Femur (tissue), 1 donor: ENCODE measurements at regions not wholly inside any gene's neighbourhood (a gene's known extent, or its start where the extent isn't known, plus 50 kb on each side); places are given as distances from the start of the nearest gene placed in this dataset.

ENCODE experiments used
- DNase-seq: peaks from one replicate; pipeline ENCODE4 v3.0.0-alpha.2; 2017

- no peak for DNase-seq
Observed at GRCh38 chr2:143906850-143907249, 613.1 kb downstream of the ZEB2 start.

- DNase-seq = no peak
Observed at GRCh38 chr2:143905587-143905986, 614.3 kb downstream of the ZEB2 start.

- peak; percentile 34 for DNase-seq
Observed at GRCh38 chr2:143903172-143903856, 616.6 kb downstream of the ZEB2 start.

- DNase-seq = no peak
Observed at GRCh38 chr2:143901185-143901842, 618.6 kb downstream of the ZEB2 start.

GRCh38 chr2:143899987-143900386, 619.9 kb downstream of the ZEB2 start:
- no peak for DNase-seq

DNA sequence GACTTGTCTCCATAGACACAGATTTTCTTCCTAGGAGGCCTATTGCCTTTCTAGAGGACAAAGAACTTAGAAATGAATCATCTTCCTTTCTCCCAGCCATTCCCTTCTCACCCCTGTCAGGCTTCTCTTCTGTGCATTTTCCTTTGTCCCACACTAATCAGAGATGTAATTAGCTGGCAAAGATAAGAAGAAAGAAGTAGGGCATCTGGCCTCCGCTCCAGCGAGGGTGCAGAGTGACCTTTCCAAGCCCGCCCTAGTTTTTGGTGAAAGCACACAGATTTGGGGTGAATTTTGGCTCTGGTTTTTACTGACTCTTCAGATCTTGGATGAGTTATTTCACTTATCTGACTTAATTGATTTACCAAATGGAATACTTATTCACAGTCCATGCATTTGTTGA, 626.5 kb downstream of the ZEB2 start:
- DNase-seq = no peak

DNA sequence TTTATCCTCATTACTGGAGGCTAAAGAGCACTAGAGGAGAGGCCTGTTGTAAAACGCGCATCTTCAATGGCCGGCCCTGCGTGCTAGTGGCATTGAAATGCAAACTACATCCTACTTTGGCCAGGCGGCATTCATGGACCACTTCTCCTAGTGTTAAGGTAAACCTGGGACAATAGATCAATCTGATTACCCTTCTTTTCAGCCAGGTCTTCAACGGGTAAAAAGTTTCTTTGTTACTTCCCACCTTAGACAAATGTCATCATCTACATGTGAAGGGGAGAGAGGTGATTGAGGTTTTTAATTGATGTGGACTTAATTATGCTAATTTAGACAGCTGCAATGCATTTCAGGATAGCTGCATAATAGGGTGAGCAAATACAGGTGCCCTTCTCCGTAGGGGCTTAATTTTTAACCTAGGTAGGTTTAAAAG, 628.0 kb downstream of the ZEB2 start:
- DNase-seq = no peak

- DNase-seq = no peak
Observed at GRCh38 chr2:143890798-143891197, 629.1 kb downstream of the ZEB2 start.

DNA sequence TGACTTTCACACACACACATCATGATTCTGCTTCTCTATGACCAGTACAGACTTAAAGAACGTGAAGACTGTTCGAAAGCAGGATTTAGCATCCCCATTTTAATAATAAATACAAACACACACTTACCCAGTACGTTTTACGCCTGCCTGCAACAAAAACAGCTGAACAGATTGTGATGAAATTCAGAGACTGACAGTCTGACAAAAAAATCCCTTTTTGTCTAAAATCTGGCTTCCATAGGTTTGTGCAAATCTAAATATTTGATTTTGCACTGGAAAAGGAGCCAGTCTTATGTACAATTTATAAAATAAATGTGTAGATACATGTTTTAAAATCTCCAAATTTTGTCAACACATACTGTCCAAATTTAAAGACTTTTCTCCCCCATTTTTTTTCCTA, 630.7 kb downstream of the ZEB2 start:
- no peak for DNase-seq

DNA sequence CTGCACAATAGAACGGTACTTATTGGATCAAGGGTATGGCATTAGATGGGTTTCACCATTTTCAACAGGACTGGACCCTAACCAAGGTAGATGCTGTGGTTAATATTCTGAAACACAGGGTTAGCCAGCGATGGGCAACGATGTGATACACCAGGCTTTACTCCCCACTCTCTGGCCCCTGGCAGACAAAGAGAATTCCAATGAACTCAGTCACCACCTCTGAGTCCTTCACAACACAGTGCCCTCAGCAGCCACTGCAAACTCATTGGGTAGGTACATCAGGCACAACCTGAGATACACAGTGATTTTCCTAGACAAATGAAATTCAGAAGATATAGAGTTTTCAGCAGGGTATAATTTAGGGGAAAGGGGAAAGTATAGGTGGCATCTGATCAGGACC, 634.5 kb downstream of the ZEB2 start:
- DNase-seq = no peak

- no peak for DNase-seq
Observed at GRCh38 chr2:143881246-143881645, 638.7 kb downstream of the ZEB2 start.

DNA sequence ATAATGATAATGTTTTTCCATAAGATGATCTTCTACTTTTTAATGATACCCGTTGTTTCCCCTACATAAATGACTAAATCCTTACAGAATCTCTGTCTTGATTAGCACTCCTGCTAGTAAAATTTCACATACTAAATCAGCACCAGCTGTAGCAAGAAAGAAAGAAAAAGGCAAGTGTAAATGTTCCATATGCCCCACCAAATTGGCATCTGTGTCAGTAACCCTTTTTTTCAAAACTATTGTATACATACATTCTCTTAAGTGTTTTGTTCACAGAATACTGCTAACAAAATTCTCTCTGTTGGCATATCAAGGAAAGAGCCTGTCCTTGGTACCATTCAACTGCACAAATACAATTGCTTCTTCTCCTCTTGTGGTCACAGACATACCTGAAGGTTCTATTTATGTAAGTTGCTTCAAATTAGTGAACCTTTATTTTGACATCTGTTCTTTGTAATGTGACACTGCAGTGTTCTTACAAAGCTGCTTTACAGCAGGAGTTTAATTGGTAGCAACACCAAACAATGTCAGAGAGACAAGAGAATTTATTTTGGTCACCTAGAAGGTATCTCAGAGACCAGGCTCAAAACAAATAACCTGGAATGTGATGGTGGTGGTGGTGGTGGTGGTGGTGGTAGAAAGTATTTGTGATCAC, 641.9 kb downstream of the ZEB2 start:
- no peak for DNase-seq

DNA sequence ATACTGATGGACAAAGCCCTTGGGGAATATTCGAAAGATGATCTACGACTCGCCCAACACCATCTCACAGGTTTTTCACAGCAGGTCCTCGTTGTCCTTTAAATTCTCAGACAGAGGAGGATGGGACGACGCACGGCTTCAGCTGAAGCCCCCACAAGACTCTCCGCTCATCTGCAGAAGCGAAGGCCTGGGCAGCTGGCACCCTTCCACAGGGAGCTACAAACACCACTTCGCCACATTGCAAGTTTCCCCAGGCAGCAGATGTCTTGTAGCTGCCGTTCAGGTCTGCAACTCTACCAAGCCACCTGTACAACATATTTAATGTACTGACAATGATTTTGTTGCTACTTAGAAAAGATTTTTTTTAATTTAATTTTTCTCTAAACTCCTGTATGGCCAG, 642.9 kb downstream of the ZEB2 start:
- no peak for DNase-seq

GRCh38 chr2:143875295-143876233, 644.4 kb downstream of the ZEB2 start:
- DNase-seq = no peak

GRCh38 chr2:143873886-143874285, 646.0 kb downstream of the ZEB2 start:
- no peak for DNase-seq

DNA sequence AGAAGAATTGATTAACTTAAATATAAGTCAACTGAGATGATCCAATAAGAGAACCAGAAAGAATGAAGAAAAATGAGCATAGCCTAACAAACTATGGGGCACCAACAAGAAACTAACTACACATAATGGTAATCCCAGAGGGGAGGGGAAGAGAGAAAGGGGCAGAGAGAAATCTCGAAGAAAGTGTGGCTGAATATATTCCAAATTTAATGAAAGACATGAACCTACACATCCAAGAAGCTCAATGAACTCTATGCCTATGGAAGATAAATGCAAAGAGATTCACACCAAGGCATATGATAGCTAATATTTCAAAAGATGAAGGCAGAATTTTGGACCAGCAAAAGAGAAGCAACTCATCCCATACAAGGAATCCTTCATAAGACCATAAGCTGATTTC, 649.2 kb downstream of the ZEB2 start:
- no peak for DNase-seq

GRCh38 chr2:143856978-143857377, 662.9 kb downstream of the ZEB2 start:
- no peak for DNase-seq

- DNase-seq = no peak
Observed at GRCh38 chr2:143852759-143853158, 667.2 kb downstream of the ZEB2 start.

- DNase-seq = no peak
Observed at GRCh38 chr2:143850084-143850483, 669.8 kb downstream of the ZEB2 start.

DNA sequence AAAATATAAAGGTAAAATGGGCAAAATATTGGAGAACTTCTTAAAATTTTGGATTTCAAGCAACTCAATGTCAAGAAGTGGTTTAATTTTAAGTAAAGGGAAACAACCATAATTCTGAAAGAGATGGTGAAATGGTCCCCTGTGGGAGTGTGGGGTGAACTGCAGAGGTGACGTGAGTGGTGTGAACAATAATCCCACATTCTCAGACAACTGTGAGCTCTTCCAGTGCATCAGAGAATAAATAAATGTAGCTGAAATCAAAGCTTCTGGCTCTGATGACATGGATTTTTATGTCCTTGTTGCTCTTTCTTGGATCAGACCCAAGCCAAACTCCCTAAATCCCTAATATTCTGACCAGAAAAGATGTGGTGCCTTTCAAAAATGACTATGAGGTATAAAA, 672.7 kb downstream of the ZEB2 start:
- no peak for DNase-seq

GRCh38 chr2:143844986-143845385, 674.9 kb downstream of the ZEB2 start:
- no peak for DNase-seq

DNA sequence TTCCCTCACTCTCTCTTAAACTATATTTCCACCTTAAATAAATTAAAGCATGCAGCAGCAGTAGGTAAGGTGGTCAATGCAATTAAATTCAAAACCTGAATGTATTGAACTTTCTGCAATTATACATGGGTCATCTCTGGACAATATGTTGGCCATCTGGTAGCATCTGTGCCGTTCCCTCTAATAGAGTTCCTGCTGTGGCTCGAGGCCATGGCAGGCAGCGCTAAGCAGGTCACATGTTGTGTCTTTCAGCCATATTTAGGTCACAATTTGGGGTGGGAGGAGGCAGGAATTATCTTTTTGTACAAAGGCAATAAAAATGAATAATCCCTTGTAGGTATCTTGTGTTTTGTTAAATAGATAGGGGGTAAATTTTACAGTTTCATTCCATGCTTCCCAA, 676.2 kb downstream of the ZEB2 start:
- no peak for DNase-seq

DNA sequence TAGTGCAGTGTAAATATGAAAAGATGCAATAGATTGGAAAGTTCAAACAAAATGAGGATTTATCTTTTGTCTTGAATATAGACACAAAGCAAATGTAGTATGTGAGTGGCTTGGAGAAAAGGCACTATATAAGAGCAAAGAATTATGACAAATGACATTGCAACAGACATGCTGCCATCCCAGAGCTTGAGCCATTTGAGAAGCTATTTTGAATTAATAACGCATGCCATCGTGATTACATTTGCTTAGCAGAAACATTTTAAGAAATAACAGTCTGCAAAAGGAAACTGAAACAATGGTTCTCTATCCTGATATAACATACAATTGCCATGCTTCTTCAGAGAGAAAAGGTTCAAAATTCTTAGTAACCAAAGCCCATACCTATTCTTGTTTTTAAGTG, 677.1 kb downstream of the ZEB2 start:
- no peak for DNase-seq
